Urinary bladder (tissue), 3 donors: ENCODE measurements at regions not wholly inside any gene's neighbourhood (a gene's known extent, or its start where the extent isn't known, plus 50 kb on each side); places are given as distances from the start of the nearest gene placed in this dataset.

Source experiments
- DNase-seq: peaks from one replicate; pipeline ENCODE4 v3.0.0-alpha.2; 2015; ENCODE audit errors: extremely low spot score
- H3K27ac ChIP-seq: one replicate; pipeline ENCODE4 v1.5.1; 2013; ENCODE audit warnings: low read depth, mild to moderate bottlenecking, moderate library complexity
- H3K36me3 ChIP-seq: one replicate; pipeline ENCODE4 v1.6.1; 2013; ENCODE audit warnings: mild to moderate bottlenecking, moderate library complexity; ENCODE audit not compliant: insufficient read depth
- H3K4me1 ChIP-seq: one replicate; pipeline ENCODE4 v1.6.1; 2013; ENCODE audit warnings: mild to moderate bottlenecking, moderate library complexity; ENCODE audit not compliant: insufficient read depth
- H3K4me3 ChIP-seq: one replicate; pipeline ENCODE4 v1.5.1; 2013; ENCODE audit warnings: low read depth, low read length
- WGBS: extraction: QIAGEN DNeasy Blood & Tissue Kit; methylation state at CpG from one replicate; pipeline ENCODE4 v1.1.7; 2013; 5-methylcytosine and 5-hydroxymethylcytosine counted together
- donor health status: healthy with polysubstance abuse.
- donor health status: healthy.

GRCh38 chr1:232247669-232248068 lies 382.3 kb downstream of the SIPA1L2 start:
- no peak overlapping the region for H3K4me3 ChIP-seq
- DNase-seq: no peak
- H3K4me1 ChIP-seq: no peaks in the 10 kb centered on the region
- no peak overlapping the region for H3K27ac ChIP-seq
- WGBS: 39% methylated on average over 3 of the region's 3 CpGs
- no peaks in the 10 kb centered on the region for H3K36me3 ChIP-seq

DNA sequence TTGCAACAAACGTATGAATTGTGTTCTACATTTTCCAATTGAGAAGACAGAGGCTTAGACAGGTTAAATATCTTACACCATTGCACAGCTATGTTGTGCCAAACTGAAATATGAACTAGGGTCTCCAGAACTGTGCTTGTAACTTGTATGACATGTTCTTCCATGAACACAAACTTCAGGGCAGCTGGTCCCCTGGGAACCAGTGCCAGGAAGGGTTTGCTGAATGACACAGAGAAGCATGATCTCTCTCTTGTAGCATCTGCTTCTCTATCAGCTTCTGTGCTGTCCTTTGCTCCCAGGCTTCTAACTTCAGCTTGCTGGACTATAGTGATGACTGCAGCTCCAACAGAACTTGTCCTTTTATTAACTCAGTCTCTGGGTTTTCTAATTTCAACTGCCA lies 385.5 kb downstream of the SIPA1L2 start:
- no peak for DNase-seq
- H3K4me1 ChIP-seq: no peaks in the 10 kb centered on the region
- whole genome bisulfite sequencing: 84% methylated on average over 1 of the region's 1 CpG
- no peak overlapping the region for H3K27ac ChIP-seq
- H3K4me3 ChIP-seq: no peak overlapping the region
- no peaks in the 10 kb centered on the region for H3K36me3 ChIP-seq

GRCh38 chr1:232239998-232240397 lies 389.9 kb downstream of the SIPA1L2 start:
- WGBS: 26% methylated on average over 6 of the region's 6 CpGs
- no peak overlapping the region for H3K4me3 ChIP-seq
- no peaks in the 10 kb centered on the region for H3K4me1 ChIP-seq
- no peaks in the 10 kb centered on the region for H3K36me3 ChIP-seq
- no peak for DNase-seq
- no peak overlapping the region for H3K27ac ChIP-seq

DNA sequence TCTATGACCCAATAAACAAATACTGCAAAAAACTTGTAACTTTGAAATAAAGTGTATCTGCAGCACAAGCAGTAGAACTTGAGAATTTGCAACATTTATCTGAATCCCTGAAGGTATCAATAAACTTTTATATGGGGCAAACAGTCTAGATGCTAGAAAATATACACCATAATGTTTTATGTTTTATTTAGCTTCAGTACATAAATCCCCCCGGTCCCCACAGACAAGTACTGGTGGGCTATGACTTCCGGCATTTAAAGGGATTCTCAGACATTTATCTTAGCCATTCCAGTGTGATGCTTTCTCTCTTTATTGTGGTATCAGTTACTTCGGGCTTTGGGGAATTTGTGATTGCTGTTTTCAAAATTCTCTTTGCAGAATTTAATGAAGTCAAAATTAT lies 390.4 kb downstream of the SIPA1L2 start:
- no peaks in the 10 kb centered on the region for H3K36me3 ChIP-seq
- H3K4me1 ChIP-seq: no peaks in the 10 kb centered on the region
- 40% methylated on average over 3 of the region's 3 CpGs for WGBS
- no peak overlapping the region for H3K27ac ChIP-seq
- DNase-seq: no peak
- no peak overlapping the region for H3K4me3 ChIP-seq

GRCh38 chr1:232238009-232238408 lies 391.9 kb downstream of the SIPA1L2 start:
- Histone ChIP-seq H3K4me1 (no peaks in the 10 kb centered on the region), H3K27ac (no peak overlapping the region), H3K36me3 (no peaks in the 10 kb centered on the region), H3K4me3 (no peak overlapping the region)
- WGBS: 96% methylated on average over 4 of the region's 4 CpGs
- no peak for DNase-seq

- WGBS: 31% methylated on average over 3 of the region's 3 CpGs
- H3K4me3 ChIP-seq: no peak overlapping the region
- DNase-seq: no peak
- no peaks in the 10 kb centered on the region for H3K4me1 ChIP-seq
- no peak overlapping the region for H3K27ac ChIP-seq
- H3K36me3 ChIP-seq: no peaks in the 10 kb centered on the region
These were observed 402.6 kb downstream of the SIPA1L2 start for GRCh38 chr1:232227306-232227705.

DNA sequence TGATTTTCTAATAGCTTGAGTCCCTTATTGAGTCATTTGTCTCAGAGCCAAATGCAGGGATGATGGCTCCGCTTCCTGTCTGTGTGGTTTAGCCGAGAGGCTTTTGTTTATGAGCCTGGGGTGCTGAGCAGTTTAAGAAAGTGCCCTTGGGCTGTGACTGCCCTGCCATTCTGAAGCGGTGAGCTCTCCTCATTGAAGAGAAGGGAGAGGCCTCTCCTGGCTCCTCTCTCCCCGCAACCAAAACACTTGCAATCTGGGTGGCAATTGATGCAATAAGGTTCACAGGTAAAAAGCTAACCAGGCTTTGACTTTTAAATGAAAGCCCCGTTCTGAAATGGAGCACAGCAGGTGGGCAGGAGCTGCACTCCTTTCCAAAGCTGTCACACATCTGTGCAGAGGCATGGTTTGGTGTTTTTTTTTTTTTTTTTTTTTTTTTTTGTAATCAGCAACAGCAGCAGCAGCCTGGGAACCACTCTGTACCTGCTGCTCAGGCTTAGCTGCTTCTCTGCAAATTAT lies 403.7 kb downstream of the SIPA1L2 start:
- WGBS: 53% methylated on average over 5 of the region's 5 CpGs
- DNase-seq: no peak

GRCh38 chr1:232225336-232226131 lies 404.4 kb downstream of the SIPA1L2 start:
- Histone ChIP-seq H3K4me1 (no peaks in the 10 kb centered on the region), H3K27ac (no peak overlapping the region), H3K36me3 (no peaks in the 10 kb centered on the region), H3K4me3 (no peak overlapping the region)
- WGBS: 85% methylated on average over 13 of the region's 13 CpGs
- no peak for DNase-seq

More for the DNA sequence above, 403.7 kb downstream of the SIPA1L2 start:
- Histone ChIP-seq H3K4me1 (no peaks in the 10 kb centered on the region), H3K36me3 (no peaks in the 10 kb centered on the region), H3K27ac (no peak overlapping the region), H3K4me3 (no peak overlapping the region)

- no peak for DNase-seq
- no peaks in the 10 kb centered on the region for H3K4me1 ChIP-seq
- H3K4me3 ChIP-seq: no peak overlapping the region
- no peak overlapping the region for H3K27ac ChIP-seq
- 94% methylated on average over 7 of the region's 7 CpGs for WGBS
- H3K36me3 ChIP-seq: no peaks in the 10 kb centered on the region
These were observed 406.0 kb downstream of the SIPA1L2 start for GRCh38 chr1:232223887-232224286.

- Histone ChIP-seq H3K27ac (no peak overlapping the region), H3K4me3 (no peak overlapping the region), H3K4me1 (no peaks in the 10 kb centered on the region), H3K36me3 (no peaks in the 10 kb centered on the region)
- WGBS: over 99% methylated on average over 2 of the region's 2 CpGs
- DNase-seq: no peak
These were observed 406.7 kb downstream of the SIPA1L2 start for GRCh38 chr1:232223183-232223708.

DNA sequence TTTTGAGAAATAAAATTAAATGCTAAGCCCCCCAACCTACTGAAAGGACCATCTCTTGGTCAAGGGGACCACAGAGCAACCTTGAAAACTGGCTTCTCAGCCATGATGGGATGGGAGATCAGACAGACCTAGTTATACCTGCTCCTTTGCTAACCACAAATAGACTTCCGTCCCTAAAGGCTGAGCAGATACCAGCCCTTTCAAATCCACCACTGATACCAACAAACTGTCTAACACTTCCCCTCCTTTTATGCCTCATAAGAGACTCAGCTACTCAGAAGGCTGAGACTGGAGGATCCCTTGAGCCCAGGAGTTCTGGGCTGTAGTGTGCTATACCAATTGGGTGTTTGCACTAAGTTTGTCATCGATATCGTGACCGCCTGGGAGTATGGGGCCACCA lies 407.3 kb downstream of the SIPA1L2 start:
- no peak for DNase-seq
- H3K36me3 ChIP-seq: no peaks in the 10 kb centered on the region
- no peak overlapping the region for H3K4me3 ChIP-seq
- no peak overlapping the region for H3K27ac ChIP-seq
- H3K4me1 ChIP-seq: no peaks in the 10 kb centered on the region
- 97% methylated on average over 4 of the region's 4 CpGs for WGBS

GRCh38 chr1:232221802-232222499 lies 408.0 kb downstream of the SIPA1L2 start:
- DNase-seq: no peak
- Histone ChIP-seq H3K27ac (no peak overlapping the region), H3K4me1 (no peaks in the 10 kb centered on the region), H3K4me3 (no peak overlapping the region), H3K36me3 (no peaks in the 10 kb centered on the region)
- 97% methylated on average over 3 of the region's 3 CpGs for WGBS

DNA sequence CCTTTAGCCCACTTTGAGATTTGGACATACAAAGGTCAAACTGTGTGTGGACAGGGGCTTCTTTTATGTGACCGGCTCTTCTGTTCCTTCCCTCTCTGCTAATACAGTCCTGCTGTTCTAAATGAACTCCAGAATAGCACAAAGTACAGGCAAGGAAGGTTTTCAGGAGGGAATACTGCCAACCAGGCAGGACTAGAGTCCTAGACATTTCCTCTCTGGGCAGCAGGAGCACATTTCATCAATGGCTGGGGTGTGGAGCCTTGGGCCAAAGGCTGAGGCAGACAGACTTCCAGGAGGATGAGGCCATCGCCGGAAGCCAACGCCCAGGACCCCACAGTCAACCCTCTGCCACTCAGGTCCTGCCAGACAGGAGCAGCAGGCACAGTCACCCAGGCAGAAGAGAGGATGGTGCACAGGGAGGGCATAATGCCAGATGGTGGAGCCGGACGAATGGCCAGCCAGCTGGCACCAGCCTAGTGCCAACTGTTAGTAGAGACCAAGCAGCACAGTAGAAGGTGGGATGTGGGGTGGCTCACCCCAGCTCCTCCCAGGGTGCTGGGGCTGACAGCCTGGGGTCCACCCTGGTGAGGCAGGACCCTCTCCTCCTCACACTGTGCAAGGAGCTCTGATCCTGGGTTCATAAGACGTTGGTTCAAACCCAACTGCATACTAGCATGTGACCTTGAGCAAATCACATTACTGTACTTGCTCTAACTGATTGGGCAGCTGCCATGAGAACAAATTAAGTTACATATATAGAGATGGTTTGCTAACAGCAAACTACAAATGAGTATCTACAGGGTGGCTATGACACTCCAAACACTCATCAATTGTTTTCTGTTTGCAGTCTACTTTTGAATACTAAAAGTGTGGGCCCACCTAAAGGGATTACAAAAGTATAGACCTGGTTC lies 410.7 kb downstream of the SIPA1L2 start:
- DNase-seq: no peak
- H3K27ac ChIP-seq: no peak overlapping the region
- H3K36me3 ChIP-seq: no peaks in the 10 kb centered on the region
- 89% methylated on average over 7 of the region's 7 CpGs for whole genome bisulfite sequencing
- no peaks in the 10 kb centered on the region for H3K4me1 ChIP-seq
- H3K4me3 ChIP-seq: no peak overlapping the region
